ENCODE measurements at regions not wholly inside any gene's neighbourhood (a gene's known extent, or its start where the extent isn't known, plus 50 kb on each side); places are given as distances from the start of the nearest gene placed in this dataset.

GRCh38 chr2:107684421-107684820 lies 142.3 kb upstream of the RGPD4 start:
- no peak for TF ChIP-seq CTCF (IDR thresholded peaks at IDR 0.05; ENCODE audit: poor library complexity, severe bottlenecking)
- no peak for TF ChIP-seq POLR2AphosphoS5 (IDR thresholded peaks at IDR 0.05)
- TF ChIP-seq REST (IDR thresholded peaks at IDR 0.05; ENCODE audit: borderline replicate concordance), result no peak
- no peak for TF ChIP-seq TAF1 (IDR thresholded peaks at IDR 0.05; ENCODE audit: low read depth)
- no peak for TF ChIP-seq EP300 (conservative IDR thresholded peaks at IDR 0.05; ENCODE audit: poor library complexity, severe bottlenecking)
- no peak for TF ChIP-seq MXI1 (conservative IDR thresholded peaks at IDR 0.05; ENCODE audit: poor library complexity, severe bottlenecking)
- no peak for TF ChIP-seq RAD21 (conservative IDR thresholded peaks at IDR 0.05)
- no peak for TF ChIP-seq EZH2 (IDR thresholded peaks at IDR 0.05; ENCODE audit: borderline replicate concordance, insufficient read depth, low read length, poor library complexity, severe bottlenecking)
